ENCODE measurements at regions not wholly inside any gene's neighbourhood (a gene's known extent, or its start where the extent isn't known, plus 50 kb on each side); places are given as distances from the start of the nearest gene placed in this dataset.
"Not testable (repeated sequence)": the region's sequence is repeated elsewhere in the genome, so short reads cannot be mapped to it uniquely, and the experiment has no call there.

- FAIRE-seq = no peak
- no peak for TF ChIP-seq POLR2A (IDR thresholded peaks at IDR 0.05; ENCODE audit: low read depth, low read length)
- TF ChIP-seq SPI1 (IDR thresholded peaks at IDR 0.05; ENCODE audit: low read depth, low read length) = no peak
- no peak for TF ChIP-seq PAX5 (IDR thresholded peaks at IDR 0.05; ENCODE audit: insufficient read depth, low read length, severe bottlenecking)
- TF ChIP-seq TAF1 (IDR thresholded peaks at IDR 0.05; ENCODE audit: low read depth, low read length) = no peak
- TF ChIP-seq POLR2AphosphoS5 (IDR thresholded peaks at IDR 0.05; ENCODE audit: low read depth, low read length) = no peak
- no peak for DNase-seq (ENCODE audit: insufficient read length, low spot score)
Observed at GRCh38 chr19:27851002-27851481, 1361.9 kb downstream of the UQCRFS1 start.

- no peak for DNase-seq (ENCODE audit: insufficient read length, low spot score)
- FAIRE-seq = no peak
- TF ChIP-seq SPI1 (IDR thresholded peaks at IDR 0.05; ENCODE audit: low read depth, low read length) = no peak
- no peak for TF ChIP-seq POLR2AphosphoS5 (IDR thresholded peaks at IDR 0.05; ENCODE audit: low read depth, low read length)
- no peak for TF ChIP-seq PAX5 (IDR thresholded peaks at IDR 0.05; ENCODE audit: insufficient read depth, low read length, severe bottlenecking)
- TF ChIP-seq TAF1 (IDR thresholded peaks at IDR 0.05; ENCODE audit: low read depth, low read length) = no peak
- no peak for TF ChIP-seq POLR2A (IDR thresholded peaks at IDR 0.05; ENCODE audit: low read depth, low read length)
Observed at GRCh38 chr19:27846944-27847343, 1366.0 kb downstream of the UQCRFS1 start.

GRCh38 chr19:27844261-27844660 lies 1368.7 kb downstream of the UQCRFS1 start:
- TF ChIP-seq SPI1 (IDR thresholded peaks at IDR 0.05; ENCODE audit: low read depth, low read length) = no peak
- no peak for TF ChIP-seq PAX5 (IDR thresholded peaks at IDR 0.05; ENCODE audit: insufficient read depth, low read length, severe bottlenecking)
- TF ChIP-seq POU2F2 (IDR thresholded peaks at IDR 0.05; ENCODE audit: low read depth, low read length) = no peak
- TF ChIP-seq POLR2AphosphoS5 (IDR thresholded peaks at IDR 0.05; ENCODE audit: low read depth, low read length) = no peak
- no peak for TF ChIP-seq TAF1 (IDR thresholded peaks at IDR 0.05; ENCODE audit: low read depth, low read length)
- TF ChIP-seq POLR2A (IDR thresholded peaks at IDR 0.05; ENCODE audit: low read depth, low read length) = no peak
- DNase-seq (ENCODE audit: insufficient read length, low spot score) = no peak
- no peak for FAIRE-seq

- no peak for FAIRE-seq
- no peak for DNase-seq (ENCODE audit: insufficient read length, low spot score)
- TF ChIP-seq POLR2AphosphoS5 (IDR thresholded peaks at IDR 0.05; ENCODE audit: low read depth, low read length) = no peak
- TF ChIP-seq PAX5 (IDR thresholded peaks at IDR 0.05; ENCODE audit: insufficient read depth, low read length, severe bottlenecking) = no peak
- no peak for TF ChIP-seq TAF1 (IDR thresholded peaks at IDR 0.05; ENCODE audit: low read depth, low read length)
- TF ChIP-seq SPI1 (IDR thresholded peaks at IDR 0.05; ENCODE audit: low read depth, low read length) = no peak
- TF ChIP-seq POU2F2 (IDR thresholded peaks at IDR 0.05; ENCODE audit: low read depth, low read length) = no peak
- TF ChIP-seq POLR2A (IDR thresholded peaks at IDR 0.05; ENCODE audit: low read depth, low read length) = no peak
Observed at GRCh38 chr19:27843861-27844260, 1369.1 kb downstream of the UQCRFS1 start.

- TF ChIP-seq POLR2AphosphoS5 (IDR thresholded peaks at IDR 0.05; ENCODE audit: low read depth, low read length) (no peak), SPI1 (IDR thresholded peaks at IDR 0.05; ENCODE audit: low read depth, low read length) (no peak), TAF1 (IDR thresholded peaks at IDR 0.05; ENCODE audit: low read depth, low read length) (no peak)
- no peak for FAIRE-seq
- no peak for DNase-seq (ENCODE audit: insufficient read length, low spot score)
Observed at GRCh38 chr19:27833031-27833430, 1379.9 kb downstream of the UQCRFS1 start.

GRCh38 chr19:27828829-27829228 lies 1384.1 kb downstream of the UQCRFS1 start:
- TF ChIP-seq PAX5 (IDR thresholded peaks at IDR 0.05; ENCODE audit: insufficient read depth, low read length, severe bottlenecking) = no peak
- peak; percentile 44; the same call in 1 of the 2 replicates for TF ChIP-seq SPI1 (IDR thresholded peaks at IDR 0.05; ENCODE audit: low read depth, low read length)
- no peak for TF ChIP-seq POU2F2 (IDR thresholded peaks at IDR 0.05; ENCODE audit: low read depth, low read length)
- TF ChIP-seq TAF1 (IDR thresholded peaks at IDR 0.05; ENCODE audit: low read depth, low read length) = no peak
- no peak for FAIRE-seq
- no peak for DNase-seq (ENCODE audit: insufficient read length, low spot score)

GRCh38 chr19:27824108-27824507 lies 1388.8 kb downstream of the UQCRFS1 start:
- DNase-seq (ENCODE audit: insufficient read length, low spot score) (no peak), FAIRE-seq (no peak)
- TF ChIP-seq TAF1 (IDR thresholded peaks at IDR 0.05; ENCODE audit: low read depth, low read length) = no peak
- no peak for TF ChIP-seq POLR2A (IDR thresholded peaks at IDR 0.05; ENCODE audit: low read depth, low read length)
- TF ChIP-seq POU2F2 (IDR thresholded peaks at IDR 0.05; ENCODE audit: low read depth, low read length) = no peak
- TF ChIP-seq SPI1 (IDR thresholded peaks at IDR 0.05; ENCODE audit: low read depth, low read length) = no peak
- no peak for TF ChIP-seq PAX5 (IDR thresholded peaks at IDR 0.05; ENCODE audit: insufficient read depth, low read length, severe bottlenecking)
- TF ChIP-seq POLR2AphosphoS5 (IDR thresholded peaks at IDR 0.05; ENCODE audit: low read depth, low read length) = no peak

GRCh38 chr19:27822336-27822735 lies 1390.6 kb downstream of the UQCRFS1 start:
- DNase-seq (ENCODE audit: insufficient read length, low spot score) = no peak
- no peak for FAIRE-seq
- TF ChIP-seq POLR2AphosphoS5 (IDR thresholded peaks at IDR 0.05; ENCODE audit: low read depth, low read length) = no peak
- no peak for TF ChIP-seq POLR2A (IDR thresholded peaks at IDR 0.05; ENCODE audit: low read depth, low read length)
- no peak for TF ChIP-seq POU2F2 (IDR thresholded peaks at IDR 0.05; ENCODE audit: low read depth, low read length)
- no peak for TF ChIP-seq TAF1 (IDR thresholded peaks at IDR 0.05; ENCODE audit: low read depth, low read length)
- no peak for TF ChIP-seq SPI1 (IDR thresholded peaks at IDR 0.05; ENCODE audit: low read depth, low read length)
- no peak for TF ChIP-seq PAX5 (IDR thresholded peaks at IDR 0.05; ENCODE audit: insufficient read depth, low read length, severe bottlenecking)

- FAIRE-seq (no peak), DNase-seq (ENCODE audit: insufficient read length, low spot score) (no peak)
- TF ChIP-seq POLR2A (IDR thresholded peaks at IDR 0.05; ENCODE audit: low read depth, low read length) (no peak), PAX5 (IDR thresholded peaks at IDR 0.05; ENCODE audit: insufficient read depth, low read length, severe bottlenecking) (no peak), POU2F2 (IDR thresholded peaks at IDR 0.05; ENCODE audit: low read depth, low read length) (no peak), SPI1 (IDR thresholded peaks at IDR 0.05; ENCODE audit: low read depth, low read length) (no peak), POLR2AphosphoS5 (IDR thresholded peaks at IDR 0.05; ENCODE audit: low read depth, low read length) (no peak), TAF1 (IDR thresholded peaks at IDR 0.05; ENCODE audit: low read depth, low read length) (no peak)
Observed at GRCh38 chr19:27821418-27822018, 1391.4 kb downstream of the UQCRFS1 start.

GRCh38 chr19:27815985-27816384 lies 1397.0 kb downstream of the UQCRFS1 start:
- FAIRE-seq (no peak), DNase-seq (ENCODE audit: insufficient read length, low spot score) (no peak)
- TF ChIP-seq POLR2AphosphoS5 (IDR thresholded peaks at IDR 0.05; ENCODE audit: low read depth, low read length) (no peak), PAX5 (IDR thresholded peaks at IDR 0.05; ENCODE audit: insufficient read depth, low read length, severe bottlenecking) (no peak), POU2F2 (IDR thresholded peaks at IDR 0.05; ENCODE audit: low read depth, low read length) (no peak), SPI1 (IDR thresholded peaks at IDR 0.05; ENCODE audit: low read depth, low read length) (no peak), TAF1 (IDR thresholded peaks at IDR 0.05; ENCODE audit: low read depth, low read length) (no peak), POLR2A (IDR thresholded peaks at IDR 0.05; ENCODE audit: low read depth, low read length) (no peak)

GRCh38 chr19:27814834-27815233 lies 1398.1 kb downstream of the UQCRFS1 start:
- not testable (repeated sequence) for FAIRE-seq

GRCh38 chr19:27814274-27814673 lies 1398.7 kb downstream of the UQCRFS1 start:
- DNase-seq (ENCODE audit: insufficient read length, low spot score); FAIRE-seq: not testable (repeated sequence)

More at GRCh38 chr19:27814834-27815233, 1398.1 kb downstream of the UQCRFS1 start:
- DNase-seq (ENCODE audit: insufficient read length, low spot score) = not testable (repeated sequence)

Data from GM12891 (cell line).